Neural crest cell (in vitro differentiated cells): ENCODE measurements at regions not wholly inside any gene's neighbourhood (a gene's known extent, or its start where the extent isn't known, plus 50 kb on each side); places are given as distances from the start of the nearest gene placed in this dataset.

Source experiments
- DNase-seq: peaks from one replicate; pipeline ENCODE4 v3.0.0; 2021; ENCODE audit warnings: low read depth, mixed read lengths, low spot score
- H3K27ac Mint-ChIP-seq: one replicate; pipeline ENCODE4 v1.8.0; 2021; ENCODE audit warnings: mild to moderate bottlenecking, mixed read lengths; ENCODE audit not compliant: unreplicated experiment
- H3K27me3 Mint-ChIP-seq: 2 replicates; pipeline ENCODE4 v1.8.0; 2021; ENCODE audit warnings: low read depth, mild to moderate bottlenecking, mixed read lengths
- H3K36me3 Mint-ChIP-seq: 2 replicates; pipeline ENCODE4 v1.8.0; 2021; ENCODE audit warnings: low read depth, mild to moderate bottlenecking, mixed read lengths
- H3K4me1 Mint-ChIP-seq: 2 replicates; pipeline ENCODE4 v1.8.0; 2021; ENCODE audit warnings: mixed read lengths
- H3K4me3 Mint-ChIP-seq: one replicate; pipeline ENCODE4 v1.8.0; 2021; ENCODE audit warnings: mild to moderate bottlenecking, mixed read lengths
- H3K9me3 Mint-ChIP-seq: 2 replicates; pipeline ENCODE4 v1.8.0; 2021; ENCODE audit warnings: mixed read lengths
- CTCF ChIP-seq: fragments of 200-600 bp; sonication (generic); conservative IDR thresholded peaks from 2 replicates; pipeline ENCODE4 v1.5.0; 2021; ENCODE audit warnings: antibody characterized with exemption, mild to moderate bottlenecking

- TF ChIP-seq CTCF: no peak
- Mint-ChIP-seq H3K4me1 (no peaks in the 10 kb centered on the region), H3K27me3 (no peaks in the 10 kb centered on the region), H3K9me3 (peaks cover 10% of the 10 kb centered on the region), H3K4me3 (no peak overlapping the region), H3K27ac (no peak overlapping the region), H3K36me3 (no peaks in the 10 kb centered on the region)
- no peak for DNase-seq
These were observed 123.6 kb upstream of the NR3C2 start for GRCh38 chr4:148565801-148566200.

GRCh38 chr4:148563684-148564083, 121.5 kb upstream of the NR3C2 start:
- Mint-ChIP-seq H3K36me3 (no peaks in the 10 kb centered on the region), H3K4me3 (no peak overlapping the region), H3K9me3 (peaks cover 4% of the 10 kb centered on the region), H3K27ac (no peak overlapping the region), H3K4me1 (no peaks in the 10 kb centered on the region), H3K27me3 (no peaks in the 10 kb centered on the region)
- no peak for TF ChIP-seq CTCF
- DNase-seq: no peak

- no peaks in the 10 kb centered on the region for H3K9me3 Mint-ChIP-seq
- no peaks in the 10 kb centered on the region for H3K27me3 Mint-ChIP-seq
- H3K4me1 Mint-ChIP-seq: no peaks in the 10 kb centered on the region
- H3K4me3 Mint-ChIP-seq: no peak overlapping the region
- DNase-seq: no peak
- no peaks in the 10 kb centered on the region for H3K36me3 Mint-ChIP-seq
- no peak for TF ChIP-seq CTCF
- no peak overlapping the region for H3K27ac Mint-ChIP-seq
These were observed 119.3 kb upstream of the NR3C2 start for GRCh38 chr4:148561467-148561866.

GRCh38 chr4:148557793-148558192, 115.6 kb upstream of the NR3C2 start:
- Mint-ChIP-seq H3K4me1 (no peaks in the 10 kb centered on the region), H3K4me3 (no peak overlapping the region), H3K9me3 (no peaks in the 10 kb centered on the region), H3K27me3 (no peaks in the 10 kb centered on the region), H3K27ac (no peak overlapping the region), H3K36me3 (no peaks in the 10 kb centered on the region)
- no peak for TF ChIP-seq CTCF
- no peak for DNase-seq

GRCh38 chr4:148550788-148551187, 108.6 kb upstream of the NR3C2 start:
- TF ChIP-seq CTCF: no peak
- no peak for DNase-seq
- Mint-ChIP-seq H3K4me3 (no peak overlapping the region), H3K9me3 (no peaks in the 10 kb centered on the region), H3K27ac (no peak overlapping the region), H3K4me1 (no peaks in the 10 kb centered on the region), H3K27me3 (peaks cover 7% of the 10 kb centered on the region), H3K36me3 (no peaks in the 10 kb centered on the region)
